HL-60 (cell line): ENCODE measurements at regions not wholly inside any gene's neighbourhood (a gene's known extent, or its start where the extent isn't known, plus 50 kb on each side); places are given as distances from the start of the nearest gene placed in this dataset.

Source experiments
- GABPA ChIP-seq: IDR thresholded peaks from 2 replicates; pipeline ENCODE4 v1.6.1; 2012; ENCODE audit warnings: low read depth
- POLR2AphosphoS5 ChIP-seq: IDR thresholded peaks from 2 replicates; pipeline ENCODE4 v1.6.1; 2012; ENCODE audit warnings: low read depth
- SPI1 ChIP-seq: IDR thresholded peaks from 2 replicates; pipeline ENCODE4 v1.6.1; 2012; ENCODE audit warnings: low read depth, mild to moderate bottlenecking, borderline replicate concordance
- TF ChIP-seq, protein P1 (sequence below): IDR thresholded peaks from one replicate; pipeline ENCODE4 v1.5.1; 2011; ENCODE audit warnings: low read length, control low read depth, inconsistent platforms; ENCODE audit not compliant: insufficient read depth
- TF ChIP-seq, protein P2 (sequence below): IDR thresholded peaks from 2 replicates; pipeline ENCODE4 v1.6.1; 2012; ENCODE audit warnings: low read depth; ENCODE audit not compliant: insufficient replicate concordance

- TF ChIP-seq, protein P1, sequence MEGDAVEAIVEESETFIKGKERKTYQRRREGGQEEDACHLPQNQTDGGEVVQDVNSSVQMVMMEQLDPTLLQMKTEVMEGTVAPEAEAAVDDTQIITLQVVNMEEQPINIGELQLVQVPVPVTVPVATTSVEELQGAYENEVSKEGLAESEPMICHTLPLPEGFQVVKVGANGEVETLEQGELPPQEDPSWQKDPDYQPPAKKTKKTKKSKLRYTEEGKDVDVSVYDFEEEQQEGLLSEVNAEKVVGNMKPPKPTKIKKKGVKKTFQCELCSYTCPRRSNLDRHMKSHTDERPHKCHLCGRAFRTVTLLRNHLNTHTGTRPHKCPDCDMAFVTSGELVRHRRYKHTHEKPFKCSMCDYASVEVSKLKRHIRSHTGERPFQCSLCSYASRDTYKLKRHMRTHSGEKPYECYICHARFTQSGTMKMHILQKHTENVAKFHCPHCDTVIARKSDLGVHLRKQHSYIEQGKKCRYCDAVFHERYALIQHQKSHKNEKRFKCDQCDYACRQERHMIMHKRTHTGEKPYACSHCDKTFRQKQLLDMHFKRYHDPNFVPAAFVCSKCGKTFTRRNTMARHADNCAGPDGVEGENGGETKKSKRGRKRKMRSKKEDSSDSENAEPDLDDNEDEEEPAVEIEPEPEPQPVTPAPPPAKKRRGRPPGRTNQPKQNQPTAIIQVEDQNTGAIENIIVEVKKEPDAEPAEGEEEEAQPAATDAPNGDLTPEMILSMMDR = no peak
- TF ChIP-seq POLR2AphosphoS5 (no peak), GABPA (no peak), SPI1 (no peak)
- TF ChIP-seq, protein P2, sequence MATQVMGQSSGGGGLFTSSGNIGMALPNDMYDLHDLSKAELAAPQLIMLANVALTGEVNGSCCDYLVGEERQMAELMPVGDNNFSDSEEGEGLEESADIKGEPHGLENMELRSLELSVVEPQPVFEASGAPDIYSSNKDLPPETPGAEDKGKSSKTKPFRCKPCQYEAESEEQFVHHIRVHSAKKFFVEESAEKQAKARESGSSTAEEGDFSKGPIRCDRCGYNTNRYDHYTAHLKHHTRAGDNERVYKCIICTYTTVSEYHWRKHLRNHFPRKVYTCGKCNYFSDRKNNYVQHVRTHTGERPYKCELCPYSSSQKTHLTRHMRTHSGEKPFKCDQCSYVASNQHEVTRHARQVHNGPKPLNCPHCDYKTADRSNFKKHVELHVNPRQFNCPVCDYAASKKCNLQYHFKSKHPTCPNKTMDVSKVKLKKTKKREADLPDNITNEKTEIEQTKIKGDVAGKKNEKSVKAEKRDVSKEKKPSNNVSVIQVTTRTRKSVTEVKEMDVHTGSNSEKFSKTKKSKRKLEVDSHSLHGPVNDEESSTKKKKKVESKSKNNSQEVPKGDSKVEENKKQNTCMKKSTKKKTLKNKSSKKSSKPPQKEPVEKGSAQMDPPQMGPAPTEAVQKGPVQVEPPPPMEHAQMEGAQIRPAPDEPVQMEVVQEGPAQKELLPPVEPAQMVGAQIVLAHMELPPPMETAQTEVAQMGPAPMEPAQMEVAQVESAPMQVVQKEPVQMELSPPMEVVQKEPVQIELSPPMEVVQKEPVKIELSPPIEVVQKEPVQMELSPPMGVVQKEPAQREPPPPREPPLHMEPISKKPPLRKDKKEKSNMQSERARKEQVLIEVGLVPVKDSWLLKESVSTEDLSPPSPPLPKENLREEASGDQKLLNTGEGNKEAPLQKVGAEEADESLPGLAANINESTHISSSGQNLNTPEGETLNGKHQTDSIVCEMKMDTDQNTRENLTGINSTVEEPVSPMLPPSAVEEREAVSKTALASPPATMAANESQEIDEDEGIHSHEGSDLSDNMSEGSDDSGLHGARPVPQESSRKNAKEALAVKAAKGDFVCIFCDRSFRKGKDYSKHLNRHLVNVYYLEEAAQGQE = no peak
These were observed 139.1 kb upstream of the BNIP2 start for GRCh38 chr15:59828263-59828662.
